ENCODE measurements at regions not wholly inside any gene's neighbourhood (a gene's known extent, or its start where the extent isn't known, plus 50 kb on each side); places are given as distances from the start of the nearest gene placed in this dataset.

- TF ChIP-seq POLR2AphosphoS5 (IDR thresholded peaks at IDR 0.05; ENCODE audit: borderline replicate concordance, low read depth, low read length) (no peak), EZH2 (IDR thresholded peaks at IDR 0.05) (no peak), FOXP2 (optimal IDR thresholded peaks at IDR 0.05; ENCODE audit: control extremely low read depth, extremely low read length, insufficient read depth) (no peak)
Measured at GRCh38 chr2:156986339-156986988, 271.0 kb upstream of the GALNT5 start.

All from SK-N-MC (cell line).